Adrenal gland (tissue), 5 donors: ENCODE measurements at regions not wholly inside any gene's neighbourhood (a gene's known extent, or its start where the extent isn't known, plus 50 kb on each side); places are given as distances from the start of the nearest gene placed in this dataset.

Source experiments
- CTCF ChIP-seq, 6 experiments: fragments of 450-650 bp in 4 of 6; fragments of 200-600 bp in 2 of 6; sonication (generic) in 1 of 6; IDR thresholded peaks; 1 replicate in 5 of 6; 2 replicates in 1 of 6; pipeline versions ENCODE4 v1.5.1 to v1.8.0; 2016 to 2021; ENCODE audit warnings: antibody characterized with exemption in 6 of 6, mild to moderate bottlenecking in 2 of 6, moderate library complexity in 1 of 6
- POLR2A ChIP-seq, 2 donors: fragments of 450-650 bp; IDR thresholded peaks; one replicate each; pipeline ENCODE4 v1.6.1; 2017; ENCODE audit warnings: antibody characterized with exemption in 2 of 2, mild to moderate bottlenecking in 2 of 2, moderate library complexity in 1 of 2
- donor health status: DM: no; HTN: no; CAD: no.

- TF ChIP-seq CTCF (IDR thresholded peaks at IDR 0.05) (no peak), POLR2A (IDR thresholded peaks at IDR 0.05) (no peak)
Measured at GRCh38 chr12:30180602-30181001, 396.9 kb upstream of the TMTC1 start.
